Body of pancreas (tissue), 4 donors: ENCODE measurements at regions not wholly inside any gene's neighbourhood (a gene's known extent, or its start where the extent isn't known, plus 50 kb on each side); places are given as distances from the start of the nearest gene placed in this dataset.

ENCODE experiments used
- POLR2A ChIP-seq, 3 donors: fragments of 450-650 bp; IDR thresholded peaks; one replicate each; pipeline ENCODE4 v1.6.1; 2016; ENCODE audit warnings: antibody characterized with exemption in 3 of 3, mild to moderate bottlenecking in 2 of 3
- TF ChIP-seq, protein P1 (sequence below), 7 experiments: fragments of 450-650 bp in 4 of 7; fragments of 200-600 bp in 3 of 7; sonication (generic) in 3 of 7; IDR thresholded peaks; one replicate each; pipeline ENCODE4 v1.5.1; 2016 to 2019; ENCODE audit warnings: antibody characterized with exemption in 7 of 7

DNA sequence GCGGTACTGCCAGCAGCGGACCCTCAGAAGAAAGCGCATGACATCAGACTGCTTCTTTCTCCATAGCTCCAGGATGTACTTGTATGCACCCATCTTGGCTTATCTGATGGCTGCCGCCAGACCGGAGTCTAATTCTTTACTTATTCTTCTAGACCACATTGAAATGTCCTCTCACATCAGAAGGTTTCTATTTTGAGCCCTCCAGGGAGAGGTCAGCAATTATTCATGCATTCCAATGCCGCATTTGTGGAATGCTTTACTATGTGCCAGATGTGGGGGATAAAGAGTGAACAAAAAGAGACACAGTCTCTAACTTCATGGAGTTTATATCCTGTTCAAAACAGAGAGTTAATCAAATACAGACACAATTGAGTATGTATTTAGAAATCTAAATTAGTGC lies 230.1 kb downstream of the MIAT start:
- TF ChIP-seq, protein P1, sequence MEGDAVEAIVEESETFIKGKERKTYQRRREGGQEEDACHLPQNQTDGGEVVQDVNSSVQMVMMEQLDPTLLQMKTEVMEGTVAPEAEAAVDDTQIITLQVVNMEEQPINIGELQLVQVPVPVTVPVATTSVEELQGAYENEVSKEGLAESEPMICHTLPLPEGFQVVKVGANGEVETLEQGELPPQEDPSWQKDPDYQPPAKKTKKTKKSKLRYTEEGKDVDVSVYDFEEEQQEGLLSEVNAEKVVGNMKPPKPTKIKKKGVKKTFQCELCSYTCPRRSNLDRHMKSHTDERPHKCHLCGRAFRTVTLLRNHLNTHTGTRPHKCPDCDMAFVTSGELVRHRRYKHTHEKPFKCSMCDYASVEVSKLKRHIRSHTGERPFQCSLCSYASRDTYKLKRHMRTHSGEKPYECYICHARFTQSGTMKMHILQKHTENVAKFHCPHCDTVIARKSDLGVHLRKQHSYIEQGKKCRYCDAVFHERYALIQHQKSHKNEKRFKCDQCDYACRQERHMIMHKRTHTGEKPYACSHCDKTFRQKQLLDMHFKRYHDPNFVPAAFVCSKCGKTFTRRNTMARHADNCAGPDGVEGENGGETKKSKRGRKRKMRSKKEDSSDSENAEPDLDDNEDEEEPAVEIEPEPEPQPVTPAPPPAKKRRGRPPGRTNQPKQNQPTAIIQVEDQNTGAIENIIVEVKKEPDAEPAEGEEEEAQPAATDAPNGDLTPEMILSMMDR (IDR thresholded peaks at IDR 0.05), result no peak
- TF ChIP-seq POLR2A (IDR thresholded peaks at IDR 0.05), result no peak
